GM23248 (cell line): ENCODE measurements at regions not wholly inside any gene's neighbourhood (a gene's known extent, or its start where the extent isn't known, plus 50 kb on each side); places are given as distances from the start of the nearest gene placed in this dataset.

Experiments
- EZH2 ChIP-seq: fragments of 200-600 bp; sonication (generic); IDR thresholded peaks from 2 replicates; pipeline ENCODE4 v1.6.1; 2018; ENCODE audit warnings: antibody characterized with exemption, mild to moderate bottlenecking; ENCODE audit not compliant: insufficient read depth, poor library complexity, severe bottlenecking
- EZH2phosphoT487 ChIP-seq: fragments of 200-600 bp; sonication (generic); IDR thresholded peaks from 2 replicates; pipeline ENCODE4 v1.6.1; 2018; ENCODE audit warnings: antibody characterized with exemption, moderate library complexity, mild to moderate bottlenecking, low read depth; ENCODE audit not compliant: insufficient read depth

DNA sequence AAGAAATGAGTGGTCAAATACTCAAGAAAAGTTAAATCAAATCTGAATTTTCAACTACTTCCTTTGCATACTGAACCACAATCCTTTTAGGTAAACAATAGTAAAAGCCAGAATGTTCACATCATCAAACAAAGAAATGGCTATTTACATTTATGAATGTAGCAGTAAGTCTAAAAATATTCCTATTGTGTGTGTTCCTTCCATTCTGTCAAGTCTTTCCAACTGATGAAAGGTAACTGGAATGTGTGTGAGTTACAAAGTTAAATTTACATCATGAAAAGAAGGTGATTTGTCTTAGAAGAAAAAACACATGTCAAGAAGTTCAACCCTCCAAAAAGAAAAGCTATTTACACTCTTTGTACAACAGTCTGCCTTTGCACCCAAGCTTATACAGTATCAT lies 203.1 kb downstream of the SIPA1L2 start:
- TF ChIP-seq EZH2 (no peak), EZH2phosphoT487 (no peak)
